ENCODE measurements at regions not wholly inside any gene's neighbourhood (a gene's known extent, or its start where the extent isn't known, plus 50 kb on each side); places are given as distances from the start of the nearest gene placed in this dataset.
A peak's percentile ranks its signal among the peaks of the same experiment; 100 is the strongest.
"Not testable (repeated sequence)": the region's sequence is repeated elsewhere in the genome, so short reads cannot be mapped to it uniquely, and the experiment has no call there.

DNA sequence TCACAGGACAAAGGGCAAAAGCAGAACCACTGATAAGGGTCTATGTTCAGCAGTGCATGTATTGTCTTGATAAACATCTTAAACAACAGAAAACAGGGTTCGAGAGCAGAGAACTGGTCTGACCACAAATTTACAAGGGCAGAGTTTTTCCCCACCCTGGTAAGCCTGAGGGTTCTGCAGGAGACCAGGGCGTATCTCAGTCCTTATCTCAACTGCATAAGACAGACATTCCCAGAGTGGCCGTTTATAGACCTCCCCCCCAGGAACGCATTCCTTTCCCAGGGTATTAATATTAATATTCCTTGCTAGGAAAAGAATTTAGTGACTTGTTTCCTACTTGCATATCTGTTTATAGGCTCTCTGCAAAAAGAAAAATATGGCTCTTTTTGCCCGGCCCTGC is 274.1 kb downstream of the OSTF1 start:
- not testable (repeated sequence) for H3K9me3 ChIP-seq (ENCODE audit: insufficient read depth, low read depth, low read length); H3K9ac ChIP-seq (ENCODE audit: low read length); H3K14ac ChIP-seq (ENCODE audit: low read length); H3K18ac ChIP-seq (ENCODE audit: low read length); H2AK5ac ChIP-seq (ENCODE audit: low read length); H3K4me2 ChIP-seq (ENCODE audit: low read length); H4K12ac ChIP-seq (ENCODE audit: low read depth, low read length); H3K4me3 ChIP-seq (ENCODE audit: low read depth, low read length); H2BK5ac ChIP-seq (ENCODE audit: low read depth, low read length, poor library complexity); H3K79me1 ChIP-seq (ENCODE audit: low read length); H3K79me2 ChIP-seq (ENCODE audit: control insufficient read depth, insufficient read depth, low read length, poor library complexity); H3K4me1 ChIP-seq (ENCODE audit: control insufficient read depth in 1 of 2, insufficient read depth in 2 of 2, low read length in 2 of 2); H3K4ac ChIP-seq (ENCODE audit: low read depth, low read length); H2BK12ac ChIP-seq (ENCODE audit: low read length); H3K23ac ChIP-seq (ENCODE audit: low read length); DNase-seq; H4K91ac ChIP-seq (ENCODE audit: low read depth, low read length); H3K36me3 ChIP-seq (ENCODE audit: control insufficient read depth in 1 of 2, insufficient read depth in 2 of 2, low read length in 2 of 2); H4K8ac ChIP-seq (ENCODE audit: low read depth, low read length); H2AFZ ChIP-seq (ENCODE audit: insufficient read depth, low read length, poor library complexity); H2BK120ac ChIP-seq (ENCODE audit: insufficient read depth, low read length, poor library complexity); H3K27me3 ChIP-seq (ENCODE audit: insufficient read depth, low read length); H3K27ac ChIP-seq (ENCODE audit: low read depth, low read length)
- WGBS (ENCODE audit: extremely low coverage, insufficient coverage, insufficient read length): no CpG with 5 or more reads among the region's 5 CpGs

DNA sequence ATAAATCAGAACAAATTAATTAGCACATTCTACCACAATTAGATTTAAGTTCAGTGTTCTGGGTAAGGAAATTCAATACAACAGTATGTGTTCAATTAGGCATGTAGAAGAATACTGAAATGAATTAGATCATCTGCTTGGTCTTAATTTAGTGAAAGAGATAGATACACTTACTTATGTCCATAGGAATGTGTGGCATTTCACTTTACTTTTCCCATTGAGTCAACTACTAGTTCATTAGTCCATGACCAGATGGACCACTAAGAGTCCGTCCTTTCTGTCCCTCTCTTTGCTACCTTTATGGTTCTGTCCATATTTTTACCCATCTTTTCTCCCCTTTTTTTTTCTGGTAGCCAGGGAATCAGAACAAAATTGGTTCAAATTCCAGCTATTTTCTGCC is 276.9 kb downstream of the OSTF1 start:
- Histone ChIP-seq H3K4me3 (ENCODE audit: low read depth, low read length) (no peak overlapping the region), H3K9ac (ENCODE audit: low read length) (no peak overlapping the region), H3K79me2 (ENCODE audit: control insufficient read depth, insufficient read depth, low read length, poor library complexity) (no peaks in the 10 kb centered on the region), H3K27ac (ENCODE audit: low read depth, low read length) (no peak overlapping the region), H3K36me3 (ENCODE audit: control insufficient read depth in 1 of 2, insufficient read depth in 2 of 2, low read length in 2 of 2) (no peaks in the 10 kb centered on the region), H2AK5ac (ENCODE audit: low read length) (no peak overlapping the region), H2AFZ (ENCODE audit: insufficient read depth, low read length, poor library complexity) (no peak overlapping the region), H3K23ac (ENCODE audit: low read length) (no peak overlapping the region), H4K91ac (ENCODE audit: low read depth, low read length) (no peak overlapping the region), H2BK12ac (ENCODE audit: low read length) (no peak overlapping the region), H3K9me3 (ENCODE audit: insufficient read depth, low read depth, low read length) (no peaks in the 10 kb centered on the region), H3K79me1 (ENCODE audit: low read length) (no peaks in the 10 kb centered on the region), H2BK120ac (ENCODE audit: insufficient read depth, low read length, poor library complexity) (no peak overlapping the region), H3K27me3 (ENCODE audit: insufficient read depth, low read length) (no peaks in the 10 kb centered on the region), H2BK5ac (ENCODE audit: low read depth, low read length, poor library complexity) (no peak overlapping the region), H3K14ac (ENCODE audit: low read length) (no peak overlapping the region), H3K4me1 (ENCODE audit: control insufficient read depth in 1 of 2, insufficient read depth in 2 of 2, low read length in 2 of 2) (peaks cover 0 to 3% of the 10 kb centered on the region in 2 experiments), H3K4ac (ENCODE audit: low read depth, low read length) (no peak overlapping the region), H4K12ac (ENCODE audit: low read depth, low read length) (no peak overlapping the region), H4K8ac (ENCODE audit: low read depth, low read length) (no peak overlapping the region), H3K18ac (ENCODE audit: low read length) (no peak overlapping the region), H3K4me2 (ENCODE audit: low read length) (no peak overlapping the region)
- no CpG with 5 or more reads among the region's 1 CpG for WGBS (ENCODE audit: extremely low coverage, insufficient coverage, insufficient read length)
- DNase-seq: no peak

DNA sequence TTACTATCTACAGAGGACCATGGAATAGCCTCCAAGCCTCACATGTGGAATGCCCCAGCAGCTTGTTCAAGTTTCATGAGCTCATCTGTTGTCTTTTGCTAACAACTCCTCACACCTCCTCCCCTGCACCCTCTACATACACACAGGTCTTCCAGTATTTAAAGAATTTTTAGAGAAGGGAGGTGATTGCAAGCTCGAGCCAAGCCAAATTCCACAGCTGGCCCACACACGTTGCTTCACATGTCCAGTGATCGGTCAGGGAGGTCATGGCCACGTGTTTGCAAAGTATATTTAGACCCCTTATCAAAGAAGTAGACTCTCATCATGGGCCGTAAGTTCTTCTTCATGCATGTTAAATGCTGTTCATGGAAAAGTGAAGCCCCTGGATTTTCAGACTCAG is 281.7 kb downstream of the OSTF1 start:
- Histone ChIP-seq H2BK120ac (ENCODE audit: insufficient read depth, low read length, poor library complexity) (no peak overlapping the region), H3K27me3 (ENCODE audit: insufficient read depth, low read length) (no peaks in the 10 kb centered on the region), H3K9ac (ENCODE audit: low read length) (no peak overlapping the region), H2AK5ac (ENCODE audit: low read length) (no peak overlapping the region), H3K36me3 (ENCODE audit: control insufficient read depth in 1 of 2, insufficient read depth in 2 of 2, low read length in 2 of 2) (no peaks in the 10 kb centered on the region), H4K12ac (ENCODE audit: low read depth, low read length) (no peak overlapping the region), H4K91ac (ENCODE audit: low read depth, low read length) (no peak overlapping the region), H3K79me2 (ENCODE audit: control insufficient read depth, insufficient read depth, low read length, poor library complexity) (no peaks in the 10 kb centered on the region), H4K8ac (ENCODE audit: low read depth, low read length) (no peak overlapping the region), H3K18ac (ENCODE audit: low read length) (no peak overlapping the region), H2BK5ac (ENCODE audit: low read depth, low read length, poor library complexity) (no peak overlapping the region), H3K23ac (ENCODE audit: low read length) (no peak overlapping the region), H3K4me3 (ENCODE audit: low read depth, low read length) (no peak overlapping the region), H3K27ac (ENCODE audit: low read depth, low read length) (no peak overlapping the region), H3K4me1 (ENCODE audit: control insufficient read depth in 1 of 2, insufficient read depth in 2 of 2, low read length in 2 of 2) (peaks cover 0 to 3% of the 10 kb centered on the region in 2 experiments), H3K79me1 (ENCODE audit: low read length) (no peaks in the 10 kb centered on the region), H3K4ac (ENCODE audit: low read depth, low read length) (no peak overlapping the region), H3K14ac (ENCODE audit: low read length) (no peak overlapping the region), H3K4me2 (ENCODE audit: low read length) (no peak overlapping the region), H3K9me3 (ENCODE audit: insufficient read depth, low read depth, low read length) (no peaks in the 10 kb centered on the region), H2AFZ (ENCODE audit: insufficient read depth, low read length, poor library complexity) (no peak overlapping the region), H2BK12ac (ENCODE audit: low read length) (no peak overlapping the region)
- DNase-seq: peak; percentile 6 to 36
- no CpG with 5 or more reads among the region's 5 CpGs for WGBS (ENCODE audit: extremely low coverage, insufficient coverage, insufficient read length)

DNA sequence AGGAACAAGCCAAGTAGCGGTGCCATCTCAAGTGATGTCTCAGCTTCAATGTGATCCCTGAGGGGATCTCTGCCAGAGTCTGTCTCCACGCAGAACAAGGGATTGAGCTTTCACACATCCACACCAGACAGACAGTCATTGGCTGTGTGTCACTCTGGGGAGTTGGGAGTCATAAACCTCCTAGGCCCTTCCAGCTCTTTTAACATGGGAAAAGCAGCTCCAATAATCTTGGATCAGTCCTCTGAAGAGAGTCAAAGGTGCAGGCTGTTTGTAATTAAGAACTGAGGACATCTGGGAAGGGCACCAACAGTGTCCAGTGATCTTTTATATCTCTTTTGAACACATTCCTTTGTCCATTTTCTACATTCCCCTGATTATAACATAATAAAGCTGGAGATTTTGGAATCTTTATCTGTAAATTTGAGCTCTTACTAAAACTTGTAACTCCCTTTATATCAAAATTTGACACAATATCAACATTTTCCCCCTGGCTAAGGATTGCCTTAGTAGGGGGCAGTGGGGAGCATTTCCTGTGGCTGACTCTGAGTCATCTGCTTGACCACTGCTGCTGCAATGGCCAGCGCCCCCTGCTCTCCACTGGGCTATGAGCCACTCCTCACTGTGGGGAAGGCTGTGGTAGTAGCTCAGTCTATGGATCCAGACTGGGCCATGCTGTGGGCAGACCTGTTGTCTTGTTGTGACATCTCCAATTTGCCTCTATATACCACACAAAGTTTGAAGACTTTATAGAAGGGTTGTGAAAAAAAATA is 284.4 kb downstream of the OSTF1 start:
- H2AK5ac ChIP-seq (ENCODE audit: low read length): peak overlapping the region; percentile 65
- H3K79me2 ChIP-seq (ENCODE audit: control insufficient read depth, insufficient read depth, low read length, poor library complexity): no peaks in the 10 kb centered on the region
- H3K9me3 ChIP-seq (ENCODE audit: insufficient read depth, low read depth, low read length): no peaks in the 10 kb centered on the region
- H3K18ac ChIP-seq (ENCODE audit: low read length): no peak overlapping the region
- no peak overlapping the region for H3K4ac ChIP-seq (ENCODE audit: low read depth, low read length)
- H3K36me3 ChIP-seq (ENCODE audit: control insufficient read depth in 1 of 2, insufficient read depth in 2 of 2, low read length in 2 of 2): no peaks in the 10 kb centered on the region
- H3K14ac ChIP-seq (ENCODE audit: low read length): no peak overlapping the region
- no peaks in the 10 kb centered on the region for H3K79me1 ChIP-seq (ENCODE audit: low read length)
- H3K23ac ChIP-seq (ENCODE audit: low read length): no peak overlapping the region
- no CpG with 5 or more reads among the region's 3 CpGs for WGBS (ENCODE audit: extremely low coverage, insufficient coverage, insufficient read length)
- no peak overlapping the region for H3K4me3 ChIP-seq (ENCODE audit: low read depth, low read length)
- H4K8ac ChIP-seq (ENCODE audit: low read depth, low read length): no peak overlapping the region
- no peak overlapping the region for H4K12ac ChIP-seq (ENCODE audit: low read depth, low read length)
- H3K9ac ChIP-seq (ENCODE audit: low read length): no peak overlapping the region
- no peak overlapping the region for H4K91ac ChIP-seq (ENCODE audit: low read depth, low read length)
- DNase-seq: no peak
- no peak overlapping the region for H2BK120ac ChIP-seq (ENCODE audit: insufficient read depth, low read length, poor library complexity)
- no peak overlapping the region for H2BK12ac ChIP-seq (ENCODE audit: low read length)
- no peak overlapping the region for H3K27ac ChIP-seq (ENCODE audit: low read depth, low read length)
- no peaks in the 10 kb centered on the region for H3K27me3 ChIP-seq (ENCODE audit: insufficient read depth, low read length)
- H3K4me2 ChIP-seq (ENCODE audit: low read length): no peak overlapping the region
- H2AFZ ChIP-seq (ENCODE audit: insufficient read depth, low read length, poor library complexity): no peak overlapping the region
- H3K4me1 ChIP-seq (ENCODE audit: control insufficient read depth in 1 of 2, insufficient read depth in 2 of 2, low read length in 2 of 2): peaks cover 0 to 3% of the 10 kb centered on the region in 2 experiments
- no peak overlapping the region for H2BK5ac ChIP-seq (ENCODE audit: low read depth, low read length, poor library complexity)

Data from trophoblast cell (in vitro differentiated cells and primary cell).